Transverse colon (tissue), 4 donors: ENCODE measurements at regions not wholly inside any gene's neighbourhood (a gene's known extent, or its start where the extent isn't known, plus 50 kb on each side); places are given as distances from the start of the nearest gene placed in this dataset.

ENCODE experiments used
- DNase-seq: peaks from one replicate; pipeline ENCODE4 v3.0.0-alpha.2; 2019
- H3K27ac ChIP-seq, 4 donors: fragments of 200-600 bp; sonication (generic); 2 replicates each; pipeline ENCODE4 v1.5.1; 2016 to 2018; ENCODE audit warnings: inconsistent platforms in 4 of 4
- H3K27me3 ChIP-seq: fragments of 200-600 bp; sonication (generic); 2 replicates; pipeline ENCODE4 v1.5.1; 2017; ENCODE audit warnings: inconsistent platforms
- H3K36me3 ChIP-seq, 4 donors: fragments of 200-600 bp; sonication (generic); 2 replicates each; pipeline ENCODE4 v1.5.1; 2017 to 2019; ENCODE audit warnings: inconsistent platforms in 4 of 4
- H3K4me1 ChIP-seq, 4 donors: fragments of 200-600 bp; sonication (generic); 2 replicates each; pipeline ENCODE4 v1.5.1; 2017 to 2020; ENCODE audit warnings: inconsistent platforms in 4 of 4
- H3K4me3 ChIP-seq, 4 donors: fragments of 200-600 bp; sonication (generic); 1 replicate in 1 of 4; 2 replicates in 3 of 4; pipeline versions ENCODE4 v1.5.1 to v1.6.1; 2017 to 2019; ENCODE audit warnings: inconsistent platforms in 4 of 4
- H3K9me3 ChIP-seq, 2 donors: fragments of 200-600 bp; sonication (generic); 2 replicates each; pipeline ENCODE4 v1.5.1; 2017 to 2019; ENCODE audit warnings: inconsistent platforms in 2 of 2
- EP300 ChIP-seq: sonication (generic); formaldehyde crosslinking; IDR thresholded peaks from one replicate; pipeline ENCODE4 v1.6.1; 2017; ENCODE audit warnings: antibody characterized with exemption, low read depth
- POLR2A ChIP-seq: fragments of 450-650 bp; IDR thresholded peaks from one replicate; pipeline ENCODE4 v1.6.1; 2016; ENCODE audit warnings: antibody characterized with exemption, mild to moderate bottlenecking, moderate library complexity
- POLR2AphosphoS5 ChIP-seq, 3 donors: sonication (generic); formaldehyde crosslinking; IDR thresholded peaks; one replicate each; pipeline ENCODE4 v1.6.1; 2016; ENCODE audit warnings: antibody characterized with exemption in 3 of 3
- WGBS, 2 donors: methylation state at CpG; one replicate each; pipeline ENCODE4 v1.1.5; 2018; ENCODE audit warnings: low coverage in 1 of 2; 5-methylcytosine and 5-hydroxymethylcytosine counted together
- in situ Hi-C, 4 donors: fragments of 200-750 bp; cut with MboI; loops; one replicate each; pipeline versions ENCODE4 v1.15.0 to v1.15.1; 2017; ENCODE audit warnings: low sequenced_read_pairs in 3 of 4, low pct_ligation_motif_present in 1 of 4, low pct_unique_long_range_greater_than_20kb in 1 of 4
- intact Hi-C: fragments of 100-400 bp; cut with DNase I; formaldehyde crosslinking; loops from one replicate; pipeline ENCODE4 v1.15.1; 2023; ENCODE audit warnings: low total_unique reads
- TF ChIP-seq, protein P1 (sequence below), 5 experiments: fragments of 200-600 bp in 3 of 5; fragments of 450-650 bp in 2 of 5; sonication (generic) in 3 of 5; IDR thresholded peaks; 1 replicate in 2 of 5; 2 replicates in 3 of 5; pipeline ENCODE4 v1.5.1; 2016 to 2017; ENCODE audit warnings: antibody characterized with exemption in 5 of 5, inconsistent platforms in 3 of 5, mild to moderate bottlenecking in 2 of 5, moderate library complexity in 1 of 5

DNA sequence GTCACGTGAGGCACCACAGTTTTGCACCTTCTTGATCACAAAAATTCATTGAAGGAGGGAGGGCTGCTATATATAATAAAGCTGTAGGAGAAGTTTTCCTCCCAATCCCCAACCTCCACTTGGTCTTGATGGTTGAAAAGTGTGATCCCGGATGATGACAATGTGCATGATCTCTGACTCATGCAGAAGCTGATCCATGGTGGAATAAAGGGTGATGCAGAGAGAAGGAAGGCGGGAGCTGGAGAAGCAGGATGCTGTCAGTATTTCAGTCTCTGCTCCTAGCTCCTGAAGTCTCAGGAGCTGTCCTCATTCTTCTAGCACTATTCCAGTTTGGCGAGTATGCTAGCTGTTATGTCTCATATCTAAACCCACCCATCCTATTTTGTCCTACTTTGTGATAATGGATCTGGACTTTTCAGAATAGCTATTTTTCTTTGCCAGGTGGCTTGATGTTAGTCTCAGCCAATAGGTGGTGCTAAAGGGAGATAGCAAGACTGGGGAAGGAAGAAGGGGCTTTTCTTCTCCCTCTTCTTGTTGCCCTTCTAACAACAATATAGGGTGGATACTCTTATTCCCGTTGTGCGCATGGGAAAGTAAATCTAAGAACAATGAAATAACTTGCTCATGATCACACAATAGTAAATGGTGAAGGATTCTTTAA is 65.6 kb upstream of the HTR2A start:
- Histone ChIP-seq H3K27me3 (no peaks in the 10 kb centered on the region), H3K4me1 (no peaks in the 10 kb centered on the region), H3K27ac (no peak overlapping the region), H3K4me3 (no peak overlapping the region), H3K36me3 (no peaks in the 10 kb centered on the region), H3K9me3 (no peaks in the 10 kb centered on the region)
- DNase-seq = no peak
- intact Hi-C loops (no loop called here), in situ Hi-C loops (no loop called here)
- WGBS, 2 donors = 76 to 82% methylated on average over 6 of the region's 6 CpGs
- TF ChIP-seq POLR2AphosphoS5 (IDR thresholded peaks at IDR 0.05) (no peak), POLR2A (no peak), EP300 (no peak)
- TF ChIP-seq, protein P1, sequence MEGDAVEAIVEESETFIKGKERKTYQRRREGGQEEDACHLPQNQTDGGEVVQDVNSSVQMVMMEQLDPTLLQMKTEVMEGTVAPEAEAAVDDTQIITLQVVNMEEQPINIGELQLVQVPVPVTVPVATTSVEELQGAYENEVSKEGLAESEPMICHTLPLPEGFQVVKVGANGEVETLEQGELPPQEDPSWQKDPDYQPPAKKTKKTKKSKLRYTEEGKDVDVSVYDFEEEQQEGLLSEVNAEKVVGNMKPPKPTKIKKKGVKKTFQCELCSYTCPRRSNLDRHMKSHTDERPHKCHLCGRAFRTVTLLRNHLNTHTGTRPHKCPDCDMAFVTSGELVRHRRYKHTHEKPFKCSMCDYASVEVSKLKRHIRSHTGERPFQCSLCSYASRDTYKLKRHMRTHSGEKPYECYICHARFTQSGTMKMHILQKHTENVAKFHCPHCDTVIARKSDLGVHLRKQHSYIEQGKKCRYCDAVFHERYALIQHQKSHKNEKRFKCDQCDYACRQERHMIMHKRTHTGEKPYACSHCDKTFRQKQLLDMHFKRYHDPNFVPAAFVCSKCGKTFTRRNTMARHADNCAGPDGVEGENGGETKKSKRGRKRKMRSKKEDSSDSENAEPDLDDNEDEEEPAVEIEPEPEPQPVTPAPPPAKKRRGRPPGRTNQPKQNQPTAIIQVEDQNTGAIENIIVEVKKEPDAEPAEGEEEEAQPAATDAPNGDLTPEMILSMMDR (IDR thresholded peaks at IDR 0.05) = peak in 1 of 5 experiments; percentile 7

DNA sequence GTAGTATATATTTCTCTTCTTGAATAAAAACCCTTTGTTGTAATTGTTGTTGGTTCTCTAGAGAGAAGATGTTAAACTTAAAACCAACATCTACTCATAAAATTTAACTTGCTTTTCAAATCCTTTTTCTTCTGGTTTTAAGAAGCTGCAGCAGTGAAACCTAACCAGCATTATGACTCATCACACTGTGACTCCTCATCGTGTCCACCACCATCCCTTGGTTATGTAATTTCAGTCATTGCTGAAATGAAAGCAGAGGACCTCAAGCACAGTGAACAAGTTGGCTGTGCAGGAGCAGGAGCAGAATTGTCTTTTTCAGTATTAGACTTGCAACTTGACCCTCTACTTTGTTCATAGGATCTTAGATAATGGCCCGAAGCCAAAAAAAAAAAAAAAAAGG is 64.9 kb upstream of the HTR2A start:
- WGBS, 2 donors = 31 to 47% methylated on average over 2 of the region's 2 CpGs
- H3K27ac ChIP-seq = no peak overlapping the region
- TF ChIP-seq POLR2A (no peak), POLR2AphosphoS5 (IDR thresholded peaks at IDR 0.05) (no peak)
- no peaks in the 10 kb centered on the region for H3K36me3 ChIP-seq
- no peaks in the 10 kb centered on the region for H3K4me1 ChIP-seq
- intact Hi-C loops = no loop called here
- H3K27me3 ChIP-seq = no peaks in the 10 kb centered on the region
- H3K4me3 ChIP-seq = no peak overlapping the region
- H3K9me3 ChIP-seq = no peaks in the 10 kb centered on the region
- in situ Hi-C loops = no loop called here
- no peak for DNase-seq

- Histone ChIP-seq H3K27ac (no peak overlapping the region), H3K27me3 (no peaks in the 10 kb centered on the region), H3K9me3 (no peaks in the 10 kb centered on the region), H3K4me3 (no peak overlapping the region), H3K36me3 (no peaks in the 10 kb centered on the region), H3K4me1 (no peaks in the 10 kb centered on the region)
- no peak for DNase-seq
- in situ Hi-C loops = no loop called here
- intact Hi-C loops = no loop called here
- no peak for TF ChIP-seq POLR2A
- TF ChIP-seq EP300 = no peak
- TF ChIP-seq, protein P1 (IDR thresholded peaks at IDR 0.05) = no peak
- no peak for TF ChIP-seq POLR2AphosphoS5 (IDR thresholded peaks at IDR 0.05)
- 89 to 96% methylated on average over 2 of the region's 2 CpGs for WGBS, 2 donors
Measured at GRCh38 chr13:46953941-46954340, 57.1 kb upstream of the HTR2A start.

DNA sequence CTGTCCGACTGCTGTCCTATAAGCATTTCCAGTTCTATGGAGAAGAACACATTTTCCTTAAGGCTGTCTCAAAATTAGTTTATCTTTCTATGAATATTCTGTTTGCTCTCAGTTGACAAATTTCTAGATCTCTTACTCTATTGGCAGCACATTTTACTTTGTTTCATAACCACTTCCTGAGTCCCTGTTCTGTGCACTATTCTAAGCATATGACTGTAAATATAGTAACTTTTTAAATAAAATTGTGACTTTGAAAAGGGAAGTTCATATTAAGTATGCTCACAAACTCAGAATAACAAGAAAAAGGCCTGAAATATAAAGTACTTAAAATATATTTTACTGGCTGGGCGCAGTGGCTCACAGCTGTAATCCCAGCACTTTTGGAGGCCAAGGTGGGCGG is 56.5 kb upstream of the HTR2A start:
- WGBS, 2 donors = 36 to 74% methylated on average over 2 to 3 of the region's 3 CpGs
- no peaks in the 10 kb centered on the region for H3K9me3 ChIP-seq
- no peak for DNase-seq
- in situ Hi-C loops = no loop called here
- H3K4me1 ChIP-seq = no peaks in the 10 kb centered on the region
- no peak overlapping the region for H3K27ac ChIP-seq
- intact Hi-C loops = no loop called here
- TF ChIP-seq, protein P1 (IDR thresholded peaks at IDR 0.05) = no peak
- no peak for TF ChIP-seq EP300
- no peaks in the 10 kb centered on the region for H3K27me3 ChIP-seq
- H3K36me3 ChIP-seq = no peaks in the 10 kb centered on the region
- H3K4me3 ChIP-seq = no peak overlapping the region

- WGBS, 2 donors = 60 to 74% methylated on average over 1 to 6 of the region's 6 CpGs
- H3K36me3 ChIP-seq = no peaks in the 10 kb centered on the region
- no peak for TF ChIP-seq EP300
- no peak for TF ChIP-seq POLR2A
- no peaks in the 10 kb centered on the region for H3K27me3 ChIP-seq
- in situ Hi-C loops = no loop called here
- H3K4me1 ChIP-seq = no peaks in the 10 kb centered on the region
- H3K9me3 ChIP-seq = no peaks in the 10 kb centered on the region
- intact Hi-C loops = no loop called here
- no peak for DNase-seq
- no peak overlapping the region for H3K4me3 ChIP-seq
- H3K27ac ChIP-seq = no peak overlapping the region
Measured at GRCh38 chr13:46951516-46951915, 54.7 kb upstream of the HTR2A start.
